Caki2 (cell line): ENCODE measurements at regions not wholly inside any gene's neighbourhood (a gene's known extent, or its start where the extent isn't known, plus 50 kb on each side); places are given as distances from the start of the nearest gene placed in this dataset.
"Not testable (repeated sequence)": the region's sequence is repeated elsewhere in the genome, so short reads cannot be mapped to it uniquely, and the experiment has no call there.

Source experiments
- DNase-seq: peaks from one replicate; pipeline ENCODE4 v3.0.0-alpha.2; 2015; ENCODE audit warnings: low read depth
- in situ Hi-C: cut with HindIII; loops from 2 replicates; pipeline ENCODE4 v1.10.0; 2016; ENCODE audit warnings: low sequenced_read_pairs, low pct_unique_long_range_greater_than_20kb, mixed read lengths

- in situ Hi-C loops: no loop called here
- DNase-seq: peak; percentile 2
These were observed 340.2 kb downstream of the LRRC3B start for GRCh38 chr3:26962492-26963360.

DNA sequence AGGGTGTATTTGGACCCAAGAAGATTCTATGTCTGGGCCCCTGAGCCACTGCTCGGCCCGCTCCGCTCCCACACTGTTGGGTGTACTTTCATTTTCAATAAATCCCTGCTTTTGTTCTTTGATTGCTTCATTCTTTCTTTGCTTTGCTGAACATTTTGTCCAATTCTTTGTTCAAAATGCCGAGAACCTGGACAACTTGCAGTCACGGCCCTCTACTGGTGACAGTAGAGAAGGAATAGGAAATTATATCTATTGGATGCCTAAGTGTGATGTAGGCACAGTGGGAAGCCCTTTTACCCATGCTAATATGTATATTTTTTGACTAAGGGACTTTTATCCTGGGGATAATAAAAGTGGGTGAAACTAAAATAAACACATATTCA lies 340.8 kb downstream of the LRRC3B start:
- DNase-seq: peak; percentile 2

DNA sequence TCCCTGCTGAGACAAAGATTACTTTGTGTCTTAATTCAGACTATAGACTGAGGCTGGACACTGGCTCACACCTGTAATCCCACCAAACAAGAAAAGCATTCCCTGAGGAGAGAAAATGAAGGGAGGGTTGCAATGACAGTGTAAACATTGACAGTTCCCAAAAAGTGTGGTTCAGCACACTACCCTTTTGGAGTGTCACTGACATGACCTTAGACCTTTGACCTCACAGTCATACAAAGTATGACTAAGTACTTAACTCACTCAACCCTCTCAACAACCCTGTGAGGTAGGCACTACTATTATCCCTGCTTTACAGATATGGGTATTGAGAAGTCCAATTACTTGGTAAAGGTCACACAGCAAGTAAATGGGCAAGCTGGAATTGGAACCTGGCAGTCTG lies 341.7 kb downstream of the LRRC3B start:
- no peak for DNase-seq
- in situ Hi-C loops: no loop called here

More for the DNA sequence above, 340.8 kb downstream of the LRRC3B start:
- in situ Hi-C loops: no loop called here

GRCh38 chr3:26964836-26965235 lies 342.3 kb downstream of the LRRC3B start:
- DNase-seq: no peak
- in situ Hi-C loops: no loop called here

- no peak for DNase-seq
- in situ Hi-C loops: no loop called here
These were observed 344.9 kb downstream of the LRRC3B start for GRCh38 chr3:26967501-26967900.

- in situ Hi-C loops: no loop called here
These were observed 362.1 kb downstream of the LRRC3B start for GRCh38 chr3:26984416-26985390.

GRCh38 chr3:26989037-26989436 lies 366.5 kb downstream of the LRRC3B start:
- in situ Hi-C loops: no loop called here
- no peak for DNase-seq

More at GRCh38 chr3:26984416-26985390, 362.1 kb downstream of the LRRC3B start:
- no peak for DNase-seq

DNA sequence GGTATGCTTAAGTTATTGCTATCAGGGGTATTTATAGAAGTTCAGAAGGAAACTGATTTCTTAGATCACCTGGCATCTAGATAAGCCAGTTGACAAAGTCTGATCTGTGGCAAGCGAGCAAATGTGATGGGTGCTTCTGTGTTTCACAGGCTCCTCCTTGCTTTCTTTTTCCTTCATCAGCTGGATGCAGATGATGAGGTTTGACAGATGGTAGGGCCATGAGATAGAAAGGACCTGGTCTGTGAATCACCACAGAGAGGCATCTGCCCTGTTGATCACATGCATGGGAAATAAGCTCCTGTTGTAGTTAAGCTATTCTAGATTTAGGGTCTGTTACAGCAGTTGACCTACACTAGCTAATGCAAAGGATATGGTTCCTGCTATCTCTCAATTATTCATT lies 372.0 kb downstream of the NEK10 start:
- in situ Hi-C loops: no loop called here
- DNase-seq: no peak

- in situ Hi-C loops: no loop called here
- no peak for DNase-seq
These were observed 358.3 kb downstream of the NEK10 start for GRCh38 chr3:27010834-27011233.

GRCh38 chr3:27022096-27022761 lies 347.0 kb downstream of the NEK10 start:
- no peak for DNase-seq

GRCh38 chr3:27024493-27024892 lies 344.7 kb downstream of the NEK10 start:
- no peak for DNase-seq
- in situ Hi-C loops: no loop called here

More at GRCh38 chr3:27022096-27022761, 347.0 kb downstream of the NEK10 start:
- in situ Hi-C loops: no loop called here

DNA sequence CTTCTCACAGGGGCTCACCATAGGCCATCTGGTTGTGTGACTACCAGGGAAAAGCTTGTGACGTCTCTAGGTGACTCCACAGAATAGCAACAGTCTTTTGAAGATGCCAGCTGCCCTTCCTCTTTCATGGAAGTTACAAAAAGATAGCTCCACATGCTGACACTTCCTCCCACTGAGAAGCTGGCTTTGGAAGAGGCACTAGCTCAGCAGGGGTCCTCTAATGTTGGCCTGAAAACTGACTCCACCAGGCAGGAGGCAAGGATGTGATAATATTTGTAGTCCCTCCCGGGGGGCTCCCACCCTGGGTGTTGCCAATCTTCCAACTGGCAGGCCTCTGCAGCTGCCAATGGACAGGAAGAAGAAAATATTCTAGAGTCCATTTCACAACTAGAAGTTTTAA lies 343.5 kb downstream of the NEK10 start:
- in situ Hi-C loops: no loop called here
- no peak for DNase-seq

- no peak for DNase-seq
- in situ Hi-C loops: no loop called here
These were observed 337.7 kb downstream of the NEK10 start for GRCh38 chr3:27031476-27031875.

DNA sequence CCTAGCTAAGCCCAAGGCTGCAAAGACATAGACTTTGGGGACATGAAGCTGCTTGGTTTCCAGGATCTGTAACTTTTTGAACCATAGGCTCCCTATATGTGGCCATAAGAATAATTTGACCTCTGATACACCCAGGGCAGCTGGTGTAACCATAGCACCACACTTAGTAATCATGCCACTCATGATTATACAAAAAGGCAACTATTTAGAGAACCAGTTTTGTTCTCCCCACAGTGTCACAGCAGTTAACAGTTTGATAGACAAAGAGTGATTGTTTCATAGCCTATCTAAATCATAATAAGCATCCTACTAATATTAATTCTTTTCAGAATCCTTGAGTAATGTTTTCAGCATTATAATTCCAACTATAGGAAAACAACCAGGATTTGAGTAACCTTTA lies 334.9 kb downstream of the NEK10 start:
- DNase-seq: no peak
- in situ Hi-C loops: no loop called here

DNA sequence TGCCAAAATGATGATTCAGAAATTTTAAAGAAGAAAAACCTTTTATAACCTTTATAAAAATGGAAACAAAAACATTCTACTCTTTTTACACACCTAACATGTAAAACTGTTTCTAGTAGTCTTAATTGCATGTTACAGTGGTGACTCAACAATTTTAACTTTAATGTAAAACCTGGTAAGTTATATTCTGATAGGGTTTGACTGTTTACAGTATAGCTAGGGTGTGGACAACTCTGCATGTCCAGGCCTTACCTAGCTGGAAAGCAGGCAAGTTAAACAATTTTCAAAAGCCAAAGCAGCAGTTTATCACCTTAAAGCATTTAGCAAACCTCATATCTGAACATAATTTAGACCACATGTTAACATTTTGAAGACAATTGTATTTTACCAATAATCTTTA lies 328.5 kb downstream of the NEK10 start:
- no peak for DNase-seq
- in situ Hi-C loops: no loop called here

- in situ Hi-C loops, DNase-seq: not testable (repeated sequence)
These were observed 326.6 kb downstream of the NEK10 start for GRCh38 chr3:27042541-27042940.

- in situ Hi-C loops: no loop called here
- DNase-seq: no peak
These were observed 325.7 kb downstream of the NEK10 start for GRCh38 chr3:27043328-27043955.

- in situ Hi-C loops: no loop called here
- no peak for DNase-seq
These were observed 324.2 kb downstream of the NEK10 start for GRCh38 chr3:27044931-27045481.
